Uterus (tissue), 2 donors: ENCODE measurements at regions not wholly inside any gene's neighbourhood (a gene's known extent, or its start where the extent isn't known, plus 50 kb on each side); places are given as distances from the start of the nearest gene placed in this dataset.

Experiments used
- POLR2A ChIP-seq, 2 donors: fragments of 450-650 bp; IDR thresholded peaks; one replicate each; pipeline ENCODE4 v1.6.1; 2016; ENCODE audit warnings: antibody characterized with exemption in 2 of 2, mild to moderate bottlenecking in 1 of 2, moderate library complexity in 1 of 2
- TF ChIP-seq, protein P1 (sequence below), 4 experiments: fragments of 200-600 bp in 2 of 4; fragments of 450-650 bp in 2 of 4; sonication (generic) in 2 of 4; IDR thresholded peaks; one replicate each; pipeline ENCODE4 v1.5.1; 2016 to 2019; ENCODE audit warnings: antibody characterized with exemption in 4 of 4, mild to moderate bottlenecking in 2 of 4, moderate library complexity in 1 of 4

DNA sequence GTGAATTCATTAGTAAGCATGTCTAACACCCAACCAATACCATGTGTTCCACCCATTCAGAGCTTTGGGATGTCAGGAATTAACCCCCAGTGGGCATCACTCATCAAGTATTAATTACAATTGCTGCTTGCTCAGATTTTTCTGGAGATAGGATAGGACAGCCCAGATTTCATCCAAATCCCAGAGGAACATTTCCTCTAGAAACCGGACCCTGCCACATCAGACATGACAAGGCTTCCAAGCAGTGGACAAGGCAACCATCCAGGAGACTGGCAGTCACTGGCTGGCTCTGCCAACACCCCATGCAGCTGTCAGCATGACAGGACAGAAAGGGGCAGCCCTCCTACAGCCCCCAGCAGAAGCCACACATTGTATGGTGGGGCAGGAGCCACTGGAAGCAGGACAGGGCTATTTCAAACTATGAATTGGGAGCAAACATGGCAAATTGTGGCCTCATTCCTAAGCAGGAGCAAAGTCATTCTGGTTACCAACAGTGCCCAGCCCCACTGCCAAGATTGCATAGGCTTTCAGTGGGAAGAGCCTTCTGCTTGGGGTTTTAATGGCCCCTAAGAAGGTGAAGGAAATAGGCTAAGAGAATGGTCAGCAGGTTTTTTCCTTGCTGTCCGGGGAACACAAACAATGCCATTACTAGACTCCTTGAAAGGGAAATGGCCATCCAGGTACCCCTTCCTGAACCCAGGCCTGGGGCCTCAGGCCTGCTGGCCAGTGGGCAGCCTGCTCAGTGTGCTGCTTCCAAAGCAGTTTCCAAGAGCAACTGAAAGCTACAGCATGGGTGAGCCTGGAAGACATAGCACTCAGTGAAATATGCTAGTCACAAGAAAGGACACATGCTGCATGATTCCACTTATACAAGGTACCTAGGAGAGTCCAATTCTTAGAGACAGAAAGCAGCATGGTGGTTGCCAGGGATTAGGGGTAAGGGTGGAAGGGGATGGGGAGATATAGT is 294.7 kb upstream of the SLC30A5 start:
- TF ChIP-seq, protein P1, sequence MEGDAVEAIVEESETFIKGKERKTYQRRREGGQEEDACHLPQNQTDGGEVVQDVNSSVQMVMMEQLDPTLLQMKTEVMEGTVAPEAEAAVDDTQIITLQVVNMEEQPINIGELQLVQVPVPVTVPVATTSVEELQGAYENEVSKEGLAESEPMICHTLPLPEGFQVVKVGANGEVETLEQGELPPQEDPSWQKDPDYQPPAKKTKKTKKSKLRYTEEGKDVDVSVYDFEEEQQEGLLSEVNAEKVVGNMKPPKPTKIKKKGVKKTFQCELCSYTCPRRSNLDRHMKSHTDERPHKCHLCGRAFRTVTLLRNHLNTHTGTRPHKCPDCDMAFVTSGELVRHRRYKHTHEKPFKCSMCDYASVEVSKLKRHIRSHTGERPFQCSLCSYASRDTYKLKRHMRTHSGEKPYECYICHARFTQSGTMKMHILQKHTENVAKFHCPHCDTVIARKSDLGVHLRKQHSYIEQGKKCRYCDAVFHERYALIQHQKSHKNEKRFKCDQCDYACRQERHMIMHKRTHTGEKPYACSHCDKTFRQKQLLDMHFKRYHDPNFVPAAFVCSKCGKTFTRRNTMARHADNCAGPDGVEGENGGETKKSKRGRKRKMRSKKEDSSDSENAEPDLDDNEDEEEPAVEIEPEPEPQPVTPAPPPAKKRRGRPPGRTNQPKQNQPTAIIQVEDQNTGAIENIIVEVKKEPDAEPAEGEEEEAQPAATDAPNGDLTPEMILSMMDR (IDR thresholded peaks at IDR 0.05), result no peak
- no peak for TF ChIP-seq POLR2A (IDR thresholded peaks at IDR 0.05)
